Right ventricle myocardium superior (tissue), 1 donor: ENCODE measurements at regions not wholly inside any gene's neighbourhood (a gene's known extent, or its start where the extent isn't known, plus 50 kb on each side); places are given as distances from the start of the nearest gene placed in this dataset.

Experiments
- ATAC-seq: fragments of 200-7000 bp; cut with Tn5 transposase; one replicate; pipeline ENCODE4 v1.9.1; 2020; ENCODE audit warnings: mild to moderate bottlenecking; ENCODE audit not compliant: poor library complexity
- DNase-seq: peaks from one replicate; pipeline ENCODE4 v3.0.0-alpha.2; 2020
- intact Hi-C: fragments of 100-400 bp; cut with DNase I; formaldehyde crosslinking; loops from one replicate; pipeline ENCODE4 v1.11.2; 2022
- donor health status: DM: no; HTN: yes; CAD: no; lungs with severe emphysema.

DNA sequence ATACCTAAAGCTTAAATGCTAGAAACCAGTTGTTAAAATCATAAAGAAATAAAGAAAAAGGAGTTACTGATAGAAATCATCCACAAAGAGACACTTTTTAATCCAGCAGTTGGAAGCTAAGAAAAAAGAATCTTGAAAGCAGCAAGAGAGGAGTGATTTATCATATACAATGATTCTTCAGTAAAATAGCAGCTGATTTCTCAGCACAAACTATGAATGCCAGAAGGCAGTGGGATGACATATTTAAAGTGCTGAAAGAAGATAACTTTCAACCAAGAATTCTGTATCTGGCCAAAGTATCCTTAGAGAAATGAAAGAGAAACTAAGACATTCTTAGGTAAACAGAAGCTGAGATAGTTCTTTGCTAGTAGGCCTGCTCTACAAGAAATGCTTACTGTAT, 366.0 kb downstream of the HTR1A start:
- no peak for ATAC-seq
- intact Hi-C loops = no loop called here
- DNase-seq = no peak

DNA sequence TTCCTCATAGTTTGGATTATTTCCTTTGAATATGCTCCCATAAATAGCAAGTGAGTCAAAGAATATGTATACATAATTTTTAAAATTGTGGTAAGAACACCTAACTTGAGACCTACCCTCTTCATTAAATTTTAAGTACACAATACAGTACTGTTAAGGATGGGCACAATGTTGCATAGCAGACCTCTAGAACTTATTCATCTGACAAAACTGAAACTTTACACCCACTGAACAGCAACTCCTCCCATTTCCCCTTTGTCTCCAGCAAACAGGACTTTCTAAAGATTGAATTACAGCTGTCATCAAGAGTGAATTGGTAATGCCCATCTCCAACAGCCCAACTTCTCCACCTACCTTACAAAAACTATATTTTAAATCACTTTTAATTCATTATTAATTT, 388.9 kb downstream of the HTR1A start:
- DNase-seq = no peak
- ATAC-seq = no peak
- intact Hi-C loops = no loop called here

DNA sequence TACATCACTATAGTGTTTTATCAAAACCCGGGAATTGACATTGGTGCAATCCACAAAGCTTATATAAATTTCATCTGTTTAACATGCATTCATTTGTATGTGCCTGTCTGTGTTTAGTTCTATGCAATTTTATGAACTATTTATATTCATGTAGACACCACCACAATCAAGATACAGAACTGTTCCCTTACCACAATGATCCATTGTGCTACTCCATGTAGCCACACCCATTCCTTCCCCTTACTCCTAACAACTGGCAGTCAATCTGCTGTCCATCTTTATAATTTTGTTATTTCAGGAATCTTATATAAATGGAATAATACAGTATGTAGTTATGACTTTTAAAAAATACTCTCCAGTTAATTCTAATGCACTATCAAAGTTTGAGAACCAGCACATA, 389.5 kb downstream of the HTR1A start:
- ATAC-seq = no peak
- DNase-seq = no peak
- intact Hi-C loops = no loop called here

DNA sequence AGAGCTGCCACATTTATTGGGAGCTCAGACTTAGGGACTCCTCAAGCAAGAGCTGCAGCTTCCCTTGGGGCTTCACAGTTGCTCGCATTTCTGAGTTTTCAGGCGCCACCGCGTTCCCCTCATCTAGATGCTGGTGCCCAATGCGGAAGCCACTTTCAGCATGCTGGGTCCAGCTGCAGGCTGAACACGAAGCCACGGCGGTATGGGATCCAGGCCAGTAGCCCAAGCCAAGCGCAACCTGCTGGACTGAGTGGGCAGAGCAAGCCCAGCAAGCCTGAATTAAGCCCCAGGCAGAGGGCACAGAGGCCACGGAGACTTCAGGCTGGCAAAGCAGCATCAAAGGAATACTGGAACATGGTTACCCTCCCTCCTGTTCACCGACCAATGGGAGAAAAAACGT, 391.5 kb downstream of the HTR1A start:
- DNase-seq = no peak
- no peak for ATAC-seq
- intact Hi-C loops = no loop called here

GRCh38 chr5:63564789-63565188, 397.5 kb downstream of the HTR1A start:
- intact Hi-C loops = no loop called here
- ATAC-seq = no peak
- DNase-seq = no peak

- no peak for DNase-seq
- no peak for ATAC-seq
- intact Hi-C loops = no loop called here
Measured at GRCh38 chr5:63563008-63563917, 399.0 kb downstream of the HTR1A start.

GRCh38 chr5:63555874-63556273, 406.4 kb downstream of the HTR1A start:
- ATAC-seq = no peak
- intact Hi-C loops = no loop called here

GRCh38 chr5:63554191-63554590, 408.1 kb downstream of the HTR1A start:
- DNase-seq (no peak), ATAC-seq (no peak)
- intact Hi-C loops = no loop called here

More at GRCh38 chr5:63555874-63556273, 406.4 kb downstream of the HTR1A start:
- DNase-seq = no peak

DNA sequence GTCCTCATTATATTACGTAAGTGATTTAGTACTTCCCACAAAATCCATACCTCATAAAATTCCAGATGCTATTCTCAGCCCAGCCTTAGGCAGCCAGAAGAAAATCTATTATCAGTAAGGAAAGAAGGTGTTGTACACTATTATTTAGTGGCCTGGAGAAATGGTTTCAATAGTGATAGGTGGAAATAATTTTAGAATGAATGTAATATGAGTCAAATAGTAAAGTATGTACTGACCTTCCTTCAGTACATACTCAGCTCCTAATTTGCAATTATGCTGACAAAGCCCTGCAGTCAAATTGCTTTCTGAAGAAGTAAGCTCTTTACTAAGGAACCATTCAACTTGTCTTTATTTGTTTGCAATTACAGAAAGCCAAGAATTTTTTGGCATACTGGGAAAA, 409.2 kb downstream of the HTR1A start:
- ATAC-seq (no peak), DNase-seq (no peak)
- intact Hi-C loops = no loop called here

DNA sequence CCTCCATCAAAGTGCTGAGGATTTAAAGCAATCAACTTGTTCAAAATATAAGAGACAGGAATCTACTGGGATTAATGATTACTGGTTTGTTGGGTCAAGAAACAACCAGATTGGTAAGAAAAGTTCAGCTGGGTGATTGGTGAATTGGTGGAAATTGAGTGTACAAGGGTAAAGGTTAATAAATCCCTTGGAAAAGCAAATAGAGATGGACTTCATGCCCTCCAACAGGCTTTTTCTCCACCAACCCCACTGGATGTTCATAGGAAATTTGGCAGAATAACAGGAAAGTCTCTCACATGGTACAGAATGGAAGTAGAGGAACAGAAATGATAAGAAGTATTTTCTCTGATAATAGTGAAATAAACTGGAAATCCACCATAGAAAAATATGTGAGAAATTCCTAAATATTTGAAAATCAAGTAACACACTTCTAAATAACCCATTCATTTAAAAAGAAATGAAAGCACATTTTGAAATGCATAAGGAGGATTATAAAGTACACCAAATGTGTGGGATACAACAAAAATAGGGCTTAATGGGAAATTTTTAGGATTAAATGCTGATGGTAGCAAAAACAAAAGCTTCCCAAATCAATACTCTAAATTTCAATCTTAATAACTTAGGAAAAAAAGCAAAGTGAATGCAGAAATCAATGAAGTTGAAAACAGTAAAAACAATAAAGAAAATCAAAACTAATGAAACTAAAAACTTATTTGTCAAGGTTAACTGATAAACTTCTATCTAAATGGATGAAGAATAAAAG, 426.2 kb downstream of the HTR1A start:
- intact Hi-C loops = no loop called here
- DNase-seq (no peak), ATAC-seq (no peak)

DNA sequence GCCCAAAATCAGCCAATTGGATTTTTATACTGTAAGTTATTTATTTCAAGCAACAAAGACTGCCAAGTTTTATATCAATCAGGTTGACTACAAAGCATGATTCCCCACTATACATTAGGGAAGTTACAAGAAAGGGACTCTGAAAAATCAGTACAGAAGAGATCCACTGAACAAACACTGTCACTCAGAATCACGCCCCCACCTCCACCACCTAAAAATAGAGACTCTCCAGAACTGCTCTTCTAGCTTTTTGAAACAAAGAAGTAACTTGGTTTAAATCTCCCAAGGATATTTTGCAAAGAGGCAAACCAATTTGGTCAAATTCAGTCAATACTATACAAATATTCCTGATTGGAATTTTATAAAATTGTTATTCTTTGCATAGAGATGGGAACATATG, 438.0 kb downstream of the HTR1A start:
- no peak for DNase-seq
- ATAC-seq = no peak
- intact Hi-C loops = no loop called here

DNA sequence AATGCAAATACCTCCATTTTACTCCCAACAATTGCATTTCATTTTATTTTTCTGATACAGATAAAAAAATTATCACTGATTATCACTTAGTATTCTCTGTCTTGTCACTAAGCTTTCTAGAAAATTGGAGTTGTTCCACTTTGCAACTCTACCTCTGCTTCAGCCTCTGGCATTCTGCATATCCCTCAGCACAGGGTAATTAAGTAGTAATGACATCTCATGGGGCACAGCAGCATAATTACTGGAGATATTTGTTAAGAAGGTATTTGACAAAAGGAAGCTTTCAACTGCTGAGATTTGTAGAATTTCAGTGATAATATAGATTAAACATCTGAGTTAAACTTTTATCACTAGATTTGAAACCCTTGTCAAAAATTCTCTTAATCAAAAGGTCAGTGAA, 446.2 kb downstream of the HTR1A start:
- intact Hi-C loops = no loop called here
- ATAC-seq (no peak), DNase-seq (no peak)

- DNase-seq (no peak), ATAC-seq (no peak)
Measured at GRCh38 chr5:63500242-63500641, 462.0 kb downstream of the HTR1A start.

GRCh38 chr5:63495225-63495624, 467.0 kb downstream of the HTR1A start:
- ATAC-seq (no peak), DNase-seq (no peak)
- intact Hi-C loops = no loop called here

More at GRCh38 chr5:63500242-63500641, 462.0 kb downstream of the HTR1A start:
- intact Hi-C loops = no loop called here

GRCh38 chr5:63483338-63483737, 478.9 kb downstream of the HTR1A start:
- DNase-seq = no peak
- ATAC-seq = no peak
- intact Hi-C loops = no loop called here

DNA sequence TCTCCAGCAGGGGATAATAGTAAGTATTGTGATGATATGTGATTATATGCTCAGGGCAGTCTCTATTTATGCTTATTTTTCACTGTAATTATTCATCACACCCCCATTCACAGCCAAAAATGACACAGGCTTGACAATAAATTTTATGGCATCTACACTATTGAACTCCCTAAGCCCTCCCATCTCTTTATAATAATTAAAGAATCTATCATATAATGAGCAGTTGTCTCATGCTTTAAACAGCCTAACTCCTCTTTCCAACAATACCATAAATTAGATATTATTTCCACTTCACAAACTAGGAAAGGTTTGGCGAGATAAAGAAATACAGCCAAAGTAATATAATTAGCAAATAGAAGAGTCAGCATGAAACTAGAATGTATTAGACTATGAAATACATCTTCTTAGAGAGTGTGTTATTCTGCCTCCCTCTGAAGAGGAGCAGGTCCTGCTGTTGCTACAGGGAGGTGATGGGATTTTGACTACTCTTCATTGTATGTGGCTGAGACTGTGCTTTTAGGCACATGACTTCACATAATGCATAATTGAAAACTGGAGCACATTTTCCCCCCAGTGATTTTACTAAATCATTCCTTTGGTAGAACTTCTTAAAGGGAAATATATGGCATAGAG, 488.8 kb downstream of the HTR1A start:
- DNase-seq = no peak
- no peak for ATAC-seq
- intact Hi-C loops = no loop called here

- DNase-seq = no peak
- no peak for ATAC-seq
- intact Hi-C loops = no loop called here
Measured at GRCh38 chr5:63456279-63456678, 506.0 kb downstream of the HTR1A start.

DNA sequence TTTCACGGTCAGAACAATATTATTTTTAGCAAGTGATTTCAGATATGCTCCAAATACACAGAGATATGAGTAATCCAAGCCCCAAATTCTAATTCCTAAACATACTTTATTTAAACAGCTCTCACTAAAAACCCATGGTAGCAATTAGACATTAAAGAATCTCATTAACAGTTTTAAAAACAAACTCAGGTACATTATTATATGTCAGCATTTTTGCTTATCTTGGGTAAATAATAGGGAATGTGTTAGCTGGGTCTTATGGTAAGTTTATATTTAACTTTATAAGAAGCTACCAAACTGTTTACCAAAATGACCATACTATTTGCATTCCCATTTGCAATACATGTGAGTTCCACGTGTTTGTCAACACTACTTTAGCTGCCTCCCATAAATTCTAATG, 511.1 kb downstream of the HTR1A start:
- intact Hi-C loops = no loop called here
- no peak for ATAC-seq

DNA sequence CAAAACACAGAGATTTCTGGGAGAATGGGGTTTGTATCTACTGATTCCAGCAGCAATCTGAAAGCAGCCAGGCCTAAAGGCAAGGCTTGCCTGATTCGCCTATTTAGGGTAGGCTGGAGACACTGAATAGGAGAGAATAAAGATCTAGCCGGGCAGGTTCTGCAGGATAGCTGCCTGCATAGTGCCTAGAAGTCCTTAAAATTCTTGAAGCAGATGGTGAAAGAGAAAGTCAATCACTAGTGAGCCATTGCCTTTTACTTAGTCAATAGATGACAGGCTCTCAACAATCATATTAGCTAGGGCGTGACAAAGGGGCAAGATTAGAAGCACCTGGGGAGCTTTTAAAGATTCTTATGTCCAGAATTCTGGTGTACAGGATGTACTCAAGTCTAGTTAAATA, 522.7 kb downstream of the HTR1A start:
- no peak for DNase-seq

More for the DNA sequence above, 511.1 kb downstream of the HTR1A start:
- no peak for DNase-seq

GRCh38 chr5:63409737-63410136, 552.5 kb downstream of the HTR1A start:
- no peak for ATAC-seq
- DNase-seq = no peak
- intact Hi-C loops = loop anchor here (10.0 kb wide), 1 partner anchor 555 kb away; the partner anchor contains the start of gene HTR1A

More for the DNA sequence above, 522.7 kb downstream of the HTR1A start:
- intact Hi-C loops = no loop called here
- ATAC-seq = no peak
